Activated CD4-positive, CD25-positive, alpha-beta regulatory T cell treated with anti-CD3 and anti-CD28 coated beads, Interleukin-2, amount 50 U/mL, for 24 hours (primary cell): ENCODE measurements at regions not wholly inside any gene's neighbourhood (a gene's known extent, or its start where the extent isn't known, plus 50 kb on each side); places are given as distances from the start of the nearest gene placed in this dataset.
"Not testable (repeated sequence)": the region's sequence is repeated elsewhere in the genome, so short reads cannot be mapped to it uniquely, and the experiment has no call there.

Experiments
- ATAC-seq, 2 donors: fragments of 150-1000 bp; cut with Tn5 transposase; one replicate each; pipeline ENCODE4 v1.10.0; 2021; ENCODE audit warnings: mild to moderate bottlenecking in 1 of 2, moderate library complexity in 1 of 2

DNA sequence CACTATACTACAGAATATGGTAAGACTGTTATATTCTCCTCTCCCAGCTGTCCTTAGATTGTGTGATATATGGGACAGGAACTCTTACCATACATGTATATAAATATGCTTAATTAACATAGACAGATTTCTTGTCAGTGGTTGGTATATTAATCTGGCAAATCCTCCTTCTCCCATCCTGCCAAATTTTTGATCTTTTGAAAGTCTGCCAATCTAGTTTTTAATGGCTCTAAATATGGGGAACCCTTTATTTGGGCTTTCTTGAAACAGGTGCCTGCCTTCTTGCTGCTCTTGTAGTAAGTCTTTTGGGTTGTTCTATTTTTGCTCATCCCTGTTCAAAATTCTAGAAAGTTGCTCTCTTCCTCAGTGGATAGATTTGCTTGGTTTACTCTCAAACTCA is 63.5 kb downstream of the SPATA31D1 start:
- ATAC-seq, result no peak

DNA sequence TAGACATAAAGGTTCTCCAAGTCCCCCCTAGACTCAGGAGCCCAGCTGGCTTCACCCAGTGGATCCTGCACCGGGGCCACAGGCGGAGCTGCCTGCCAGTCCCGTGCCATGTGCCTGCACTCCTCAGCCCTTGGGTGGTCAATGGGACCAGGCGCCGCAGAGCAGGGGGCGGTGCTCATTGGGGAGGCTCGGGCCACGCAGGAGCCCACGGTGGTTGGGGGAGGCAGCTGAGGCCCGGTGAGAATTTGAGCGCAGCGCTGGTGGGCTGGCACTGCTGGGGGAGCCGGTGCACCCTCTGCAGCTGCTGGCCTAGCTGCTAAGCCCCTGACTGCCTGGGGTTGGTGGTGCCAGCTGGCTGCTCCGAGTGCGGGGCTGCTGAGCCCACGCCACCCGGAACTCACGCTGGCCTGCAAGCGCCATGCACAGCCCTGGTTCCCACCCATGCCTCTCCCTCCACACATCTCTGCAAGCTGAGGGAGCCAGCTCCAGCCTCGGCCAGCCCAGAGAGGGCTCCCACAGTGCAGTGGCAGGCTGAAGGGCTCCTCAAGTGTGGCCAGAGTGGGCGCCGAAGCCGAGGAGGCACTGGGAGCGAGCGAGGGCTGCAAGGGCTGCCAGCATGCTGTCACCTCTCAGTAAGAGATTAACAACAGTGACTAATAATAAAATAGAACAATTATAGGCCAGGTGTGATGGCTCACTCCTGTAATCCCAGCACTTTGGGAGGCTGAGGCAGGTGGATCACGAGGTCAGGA is 65.9 kb downstream of the SPATA31D1 start:
- no peak for ATAC-seq

DNA sequence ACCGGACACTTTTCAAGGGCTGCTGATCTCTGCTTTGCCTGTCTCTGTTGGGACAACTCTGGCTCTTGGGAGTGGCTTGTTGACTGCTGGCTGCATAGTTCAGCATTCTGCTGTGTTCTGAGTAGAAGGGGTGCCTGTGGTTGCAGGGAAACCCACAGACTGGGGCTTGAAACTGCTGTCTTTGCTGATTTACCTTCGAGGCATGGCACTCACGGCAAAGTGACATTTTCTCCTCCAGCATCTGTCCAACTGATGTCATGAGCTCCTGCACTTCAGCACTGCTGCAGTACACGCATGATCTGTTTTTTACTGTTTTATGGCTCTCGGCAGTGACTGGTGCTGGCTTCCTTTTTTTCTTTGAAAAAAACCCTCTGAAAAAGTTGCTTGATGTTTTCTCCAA is 69.2 kb downstream of the SPATA31D1 start:
- no peak for ATAC-seq

DNA sequence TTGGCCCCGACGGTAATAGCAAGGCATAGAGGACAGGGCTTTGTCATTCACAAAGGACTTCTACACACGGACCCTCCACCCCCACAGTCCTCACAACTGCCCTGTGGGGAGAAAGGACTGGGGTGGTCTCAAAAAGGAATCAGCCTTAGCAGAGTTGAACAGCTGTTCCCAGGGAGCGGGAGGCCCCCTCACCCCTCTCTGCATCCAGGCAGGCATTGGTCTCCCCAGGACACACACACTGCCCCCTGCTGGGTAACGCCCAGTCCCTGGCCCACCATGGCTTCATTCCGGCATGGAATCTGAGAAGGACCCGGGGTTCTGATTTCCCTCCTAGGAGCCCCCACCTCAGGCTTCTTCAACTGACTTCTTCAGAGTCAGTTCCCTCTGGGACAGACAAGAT is 73.2 kb downstream of the SPATA31D1 start:
- ATAC-seq, result not testable (repeated sequence)

DNA sequence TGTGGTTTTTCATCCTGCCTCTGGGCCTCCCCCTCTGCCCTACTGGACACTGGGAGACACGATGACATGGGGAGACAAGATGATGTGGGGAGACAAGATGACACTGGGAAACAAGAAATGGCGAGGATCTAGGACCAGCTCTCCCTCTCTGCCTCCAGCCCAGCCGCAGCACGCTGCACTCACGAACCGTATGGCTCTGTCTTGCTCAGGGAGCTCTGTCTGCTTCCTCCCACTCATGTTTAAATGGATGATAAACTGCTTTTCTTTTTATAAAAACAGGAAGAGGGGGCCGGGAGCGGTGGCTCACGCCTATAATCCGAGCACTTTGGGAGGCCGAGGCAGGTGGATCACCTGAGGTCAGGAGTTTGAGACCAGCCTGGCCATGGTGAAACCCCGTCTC is 73.7 kb downstream of the SPATA31D1 start:
- no peak for ATAC-seq

DNA sequence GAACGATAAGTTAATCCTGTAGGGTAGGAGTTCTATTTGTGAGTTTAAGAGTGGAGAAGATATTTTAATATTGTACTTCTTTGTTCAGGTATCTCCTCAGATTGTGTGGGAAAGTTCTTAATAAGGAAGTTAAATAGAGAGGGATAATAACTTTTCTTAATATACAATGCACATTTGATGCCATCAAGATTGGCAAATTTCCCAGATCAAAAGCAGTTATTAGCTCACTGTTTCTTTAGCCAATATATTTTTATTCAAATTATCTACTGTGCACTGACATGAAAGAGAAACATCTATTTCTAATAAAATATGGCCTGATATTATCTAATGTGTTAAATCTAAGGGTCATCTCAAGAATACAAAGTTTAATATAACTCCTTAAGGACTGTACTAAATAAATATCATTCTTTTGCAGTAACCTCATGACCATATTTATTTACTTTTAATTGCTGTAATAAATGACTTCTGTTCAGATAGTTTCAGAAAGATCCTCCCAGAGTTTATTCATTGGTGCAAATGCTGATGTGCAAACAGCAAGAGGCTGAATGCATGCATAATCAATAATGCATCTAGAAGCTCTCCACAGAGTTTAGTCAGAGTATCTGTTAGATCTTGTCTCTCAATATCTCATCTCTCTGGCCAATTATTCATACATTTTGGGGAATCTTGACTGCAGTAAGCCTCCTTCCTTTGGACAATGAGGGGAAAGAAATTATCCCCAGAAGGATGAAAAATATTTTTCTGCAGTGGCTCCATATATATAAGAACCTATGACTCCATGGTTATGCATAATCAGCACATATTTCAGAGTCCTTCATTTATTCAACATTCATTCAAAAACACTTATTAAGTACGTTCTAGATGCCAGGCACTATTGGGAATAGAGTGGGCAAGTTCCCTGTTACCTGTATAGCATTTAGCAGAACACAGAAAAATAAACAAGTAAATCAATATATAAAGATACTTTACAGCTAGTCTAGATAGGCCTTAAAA is 85.3 kb downstream of the SPATA31D1 start:
- ATAC-seq, result no peak

DNA sequence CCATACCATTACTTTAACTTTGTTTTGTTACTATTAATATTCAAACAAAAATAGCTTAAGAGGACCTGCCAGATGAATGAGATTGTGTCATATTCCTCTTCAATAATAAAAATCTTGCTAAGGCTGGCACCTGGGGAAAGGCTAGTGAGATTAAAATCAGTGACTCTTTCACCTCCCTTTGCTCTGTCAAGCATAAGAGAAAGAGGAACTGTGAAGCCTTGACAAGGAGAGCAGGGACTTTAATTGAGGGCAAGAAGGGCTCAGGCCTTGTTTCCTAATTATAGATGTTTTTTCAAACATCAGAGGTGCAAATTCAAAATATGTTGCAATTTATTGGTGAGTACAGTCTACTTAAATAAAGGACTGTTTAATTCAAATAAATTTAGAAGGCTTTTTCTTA is 91.7 kb downstream of the SPATA31D1 start:
- ATAC-seq, result no peak

DNA sequence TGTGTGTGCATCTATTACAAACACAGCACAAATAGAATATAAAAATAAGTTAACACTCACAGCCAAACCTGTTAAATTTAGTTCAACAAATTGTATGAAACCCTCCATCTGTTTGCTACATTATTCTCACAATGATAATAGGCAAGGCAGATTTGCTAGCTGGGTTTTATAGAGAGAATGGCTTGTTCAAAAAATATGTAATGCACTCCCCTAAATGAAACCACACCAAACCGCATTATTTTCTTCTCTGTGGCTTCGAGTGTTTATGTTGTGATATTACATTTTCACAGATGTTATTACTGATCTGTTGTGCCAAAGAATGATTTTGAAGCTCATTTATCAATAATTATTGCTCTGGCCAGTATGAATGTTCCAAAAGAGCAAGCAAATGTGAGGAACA is 92.9 kb downstream of the SPATA31D1 start:
- no peak for ATAC-seq

DNA sequence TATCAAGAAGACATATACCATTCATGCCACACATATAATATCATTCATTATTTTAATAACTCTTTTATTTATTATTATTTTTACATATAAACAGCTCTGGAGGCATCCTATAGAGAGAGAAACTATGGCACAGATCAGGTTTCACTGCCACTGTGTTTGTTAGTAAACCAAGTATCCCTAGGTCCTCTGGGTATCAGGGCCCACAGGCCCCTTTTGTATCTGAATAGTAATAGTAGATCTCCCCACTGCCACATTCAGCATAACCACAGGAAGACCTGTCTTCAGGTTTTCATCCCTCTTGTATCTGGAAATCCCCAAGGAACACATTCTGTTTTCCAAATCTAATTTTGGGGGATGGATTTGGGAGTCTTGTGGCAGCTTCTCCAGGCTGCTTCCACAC is 94.0 kb downstream of the SPATA31D1 start:
- no peak for ATAC-seq

DNA sequence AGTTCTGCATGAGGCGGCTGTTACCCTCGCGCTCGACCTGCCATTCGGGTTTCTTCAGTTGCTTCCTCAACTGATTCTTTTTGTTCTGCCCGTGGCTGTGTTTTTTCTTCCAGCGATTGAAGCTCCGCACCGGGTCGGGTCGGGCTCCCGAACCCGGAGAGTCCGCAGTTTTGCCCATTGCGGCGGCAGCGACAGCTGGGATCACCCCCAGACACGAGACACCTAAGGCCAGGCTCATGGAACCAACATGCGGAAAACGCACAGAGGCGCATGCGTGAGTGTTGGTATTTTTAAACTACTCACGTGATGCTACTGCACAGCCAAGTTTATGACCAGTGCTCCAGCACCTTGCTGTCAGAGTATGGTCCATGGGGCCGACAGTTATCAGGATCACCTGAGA is 100.0 kb downstream of the SPATA31D1 start:
- no peak for ATAC-seq

DNA sequence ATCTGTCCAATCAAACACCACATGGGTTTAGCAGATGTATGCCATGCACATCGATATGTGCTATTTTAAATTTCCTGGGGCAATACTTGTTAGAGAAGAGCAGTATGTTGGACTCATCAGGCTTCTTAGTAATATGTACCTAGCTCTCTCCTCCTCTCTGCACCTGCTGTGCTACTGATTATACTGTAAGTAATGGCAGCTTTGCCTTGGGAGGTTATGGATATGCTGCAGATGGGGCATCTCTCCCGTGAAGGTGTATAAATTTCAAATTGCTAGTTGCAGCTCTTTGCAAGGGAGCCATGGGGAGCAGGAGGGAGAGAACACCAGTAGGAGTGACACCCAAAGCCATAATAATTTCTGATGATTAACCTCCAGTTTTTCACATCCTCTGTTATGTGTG is 101.5 kb downstream of the SPATA31D1 start:
- ATAC-seq, result no peak

DNA sequence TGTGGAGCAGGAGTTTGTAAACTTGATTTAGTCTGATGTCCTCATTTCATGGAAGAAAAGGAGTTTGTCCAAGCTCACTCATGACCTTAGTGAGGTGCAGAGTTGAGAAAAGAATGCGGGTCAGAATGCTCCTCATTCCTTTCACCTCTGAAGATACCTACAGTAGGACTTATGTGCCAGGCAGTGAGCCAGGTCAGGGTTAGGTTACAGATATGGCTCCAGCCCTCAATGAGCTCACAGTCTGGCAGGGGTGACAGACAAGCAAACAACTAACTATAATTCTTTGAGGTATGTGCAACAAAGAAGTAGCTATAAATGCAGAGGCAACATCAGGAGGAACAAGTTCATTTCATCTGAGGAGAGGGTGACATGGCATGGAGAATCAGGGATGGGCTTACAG is 102.5 kb downstream of the SPATA31D1 start:
- ATAC-seq, result no peak

DNA sequence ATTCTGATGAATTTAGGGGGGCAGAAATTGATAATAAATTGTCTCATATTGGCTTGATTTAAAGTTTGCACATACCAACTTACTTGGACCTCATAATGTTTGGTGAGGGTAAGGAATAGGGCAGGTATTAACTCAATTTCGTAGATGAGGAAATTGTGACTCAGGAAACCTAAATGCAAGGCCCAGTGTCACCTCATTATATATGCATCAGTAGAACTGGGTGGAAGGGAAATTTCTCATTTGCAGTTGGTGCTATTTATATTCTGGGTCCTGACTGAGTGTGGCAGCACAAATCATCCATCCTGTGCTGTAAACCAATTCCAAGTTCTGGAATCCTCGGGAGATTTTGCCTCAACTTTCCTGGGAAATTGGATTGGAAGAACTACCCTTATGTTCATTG is 103.0 kb downstream of the SPATA31D1 start:
- no peak for ATAC-seq

DNA sequence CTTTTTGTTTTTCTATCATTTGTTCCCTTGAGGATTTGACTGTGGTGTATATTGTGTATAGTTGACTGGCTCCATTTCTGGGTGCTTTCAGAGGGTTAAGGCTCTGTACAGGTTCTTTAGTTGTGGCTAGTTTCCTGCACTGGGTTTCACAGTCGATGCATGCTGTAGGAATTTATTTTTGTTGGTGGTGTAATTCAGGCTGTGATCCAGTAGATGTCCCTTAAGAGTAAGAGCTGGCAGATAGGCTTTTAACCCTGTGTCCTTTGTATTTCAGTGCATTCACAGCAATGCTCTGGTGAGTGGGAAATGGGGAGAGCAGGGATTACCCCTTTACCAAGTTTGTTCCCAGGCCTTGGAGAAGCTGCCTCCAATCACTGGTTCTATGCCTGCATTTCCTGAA is 112.9 kb downstream of the SPATA31D1 start:
- ATAC-seq, result no peak

DNA sequence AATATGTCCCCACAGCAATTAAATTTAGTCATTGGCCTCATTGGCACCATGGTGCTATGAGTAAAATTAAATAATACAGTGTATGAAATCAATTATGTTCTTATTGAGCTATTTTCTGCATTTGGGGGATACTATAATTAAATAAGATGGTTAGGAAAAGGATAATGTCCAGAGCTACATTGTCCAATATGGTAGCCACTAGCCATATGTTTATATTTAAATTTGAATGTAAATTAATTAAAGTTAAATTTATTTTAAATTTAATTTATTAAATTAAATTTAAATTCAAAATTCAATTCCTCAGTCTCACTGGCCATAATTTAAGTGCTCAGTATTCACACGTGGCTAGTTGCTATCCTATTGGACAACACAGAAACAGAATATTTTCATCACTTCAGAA is 115.7 kb downstream of the SPATA31D1 start:
- no peak for ATAC-seq

DNA sequence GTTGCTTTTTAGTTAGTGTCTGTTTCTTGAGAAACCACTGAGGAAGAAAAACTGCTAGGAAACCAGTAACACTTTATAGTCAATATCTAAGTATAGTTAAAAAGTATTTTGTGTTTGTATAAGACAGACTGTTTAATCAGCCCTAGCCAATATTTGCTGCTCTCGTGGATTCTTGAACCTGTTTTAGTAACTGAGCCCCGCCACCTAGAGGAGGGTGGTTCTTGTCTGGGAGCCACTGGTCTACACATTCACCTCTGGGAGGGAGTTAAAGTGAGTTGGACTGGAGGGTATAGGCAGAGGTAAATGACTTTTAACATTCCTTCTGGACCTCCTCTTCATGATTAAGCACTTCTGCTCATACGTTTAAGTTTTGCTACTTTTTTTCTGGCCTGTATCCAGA is 117.2 kb downstream of the SPATA31D1 start:
- ATAC-seq, result no peak

DNA sequence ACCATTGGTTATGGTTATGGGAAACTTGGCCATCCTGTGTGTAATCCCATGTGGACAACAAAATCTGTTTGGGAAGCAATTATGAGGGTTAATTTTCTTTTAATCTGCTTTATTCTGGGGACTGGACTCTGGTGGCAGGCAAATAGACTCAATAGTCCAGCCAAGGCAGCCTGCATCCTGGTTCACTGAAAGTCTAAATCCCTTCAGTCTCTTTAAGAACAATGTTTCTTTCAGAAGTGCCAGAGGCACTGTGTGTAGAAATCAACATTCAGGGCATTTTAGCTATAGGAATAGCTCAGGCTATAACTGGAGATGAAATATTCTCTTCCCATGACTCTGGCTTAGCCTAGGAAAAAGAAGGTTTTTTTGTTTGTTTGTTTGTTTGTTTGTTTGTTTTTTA is 118.0 kb downstream of the SPATA31D1 start:
- no peak for ATAC-seq

DNA sequence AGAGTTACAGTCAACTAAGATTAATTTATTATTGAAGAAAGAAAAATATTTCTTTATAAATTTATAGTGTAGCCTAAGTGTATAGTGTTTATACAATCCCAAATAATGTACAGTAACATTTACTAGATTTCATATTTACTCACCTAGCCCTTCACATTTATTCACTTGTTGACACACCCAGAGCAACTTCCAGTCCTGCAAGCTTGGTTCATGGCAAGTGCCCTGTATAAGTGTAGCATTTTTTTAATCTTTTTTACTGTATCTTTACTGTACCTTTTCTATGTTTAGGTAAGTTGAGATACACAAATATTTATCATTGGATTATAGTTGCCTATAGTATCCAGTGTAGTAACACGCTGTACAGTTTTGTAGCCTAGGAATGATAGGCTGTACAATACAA is 119.9 kb downstream of the SPATA31D1 start:
- ATAC-seq, result no peak

DNA sequence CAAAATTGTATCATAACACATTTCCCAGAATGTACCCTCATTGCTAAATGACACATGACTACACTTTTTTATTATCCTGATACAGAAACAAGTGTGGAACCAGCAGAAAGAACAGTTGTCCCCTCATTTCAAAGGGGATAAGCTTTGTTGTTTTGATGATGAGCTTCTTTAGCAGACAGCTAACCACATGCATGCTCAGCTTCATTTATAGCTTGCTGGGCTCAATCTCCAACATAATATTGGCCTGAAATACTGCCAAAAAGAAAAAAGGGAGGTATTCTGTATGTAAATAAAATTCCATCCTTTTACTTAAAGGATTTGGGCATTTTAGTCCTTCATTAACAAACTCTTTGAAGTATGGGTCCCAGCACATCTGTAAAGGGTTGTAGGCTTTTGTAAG is 120.4 kb downstream of the SPATA31D1 start:
- ATAC-seq, result no peak

DNA sequence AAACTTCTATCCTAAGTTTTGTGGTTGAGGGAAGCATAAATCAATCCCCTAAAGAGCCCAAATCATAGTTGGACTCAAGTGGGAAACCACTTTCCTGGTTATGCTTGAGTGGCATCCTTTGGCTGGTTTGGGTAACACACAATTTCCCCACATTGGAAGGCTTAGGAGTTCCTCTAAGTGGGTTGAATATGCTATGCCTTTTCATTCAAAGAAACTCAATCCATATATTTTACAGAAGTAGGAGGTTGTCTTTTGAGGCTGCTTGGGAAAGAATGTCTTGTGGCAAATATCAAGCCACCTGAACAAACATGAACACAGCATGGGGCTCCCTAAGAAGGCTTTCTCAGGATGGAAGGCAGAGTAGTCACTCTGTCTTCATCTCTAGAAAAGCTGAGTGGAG is 121.1 kb downstream of the SPATA31D1 start:
- ATAC-seq, result no peak

DNA sequence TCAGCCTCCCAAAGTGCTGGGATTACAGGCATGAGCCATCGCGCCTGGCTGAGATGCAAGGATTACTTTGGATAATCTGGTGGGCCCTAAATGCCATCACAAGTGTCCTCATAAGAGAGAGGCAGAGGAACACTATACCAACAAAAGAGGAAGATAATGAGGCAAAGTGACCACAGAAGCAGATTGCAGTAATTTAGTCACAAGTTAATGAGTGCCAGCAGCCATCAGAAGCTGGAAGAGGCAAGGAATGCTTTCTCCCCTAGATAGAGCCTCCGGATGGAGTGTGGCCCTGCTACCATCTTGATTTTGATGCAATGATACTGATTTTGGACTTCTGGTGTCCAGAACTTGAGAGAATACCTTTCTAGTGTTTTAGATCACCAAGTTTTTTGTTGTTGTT is 122.3 kb downstream of the SPATA31D1 start:
- no peak for ATAC-seq

DNA sequence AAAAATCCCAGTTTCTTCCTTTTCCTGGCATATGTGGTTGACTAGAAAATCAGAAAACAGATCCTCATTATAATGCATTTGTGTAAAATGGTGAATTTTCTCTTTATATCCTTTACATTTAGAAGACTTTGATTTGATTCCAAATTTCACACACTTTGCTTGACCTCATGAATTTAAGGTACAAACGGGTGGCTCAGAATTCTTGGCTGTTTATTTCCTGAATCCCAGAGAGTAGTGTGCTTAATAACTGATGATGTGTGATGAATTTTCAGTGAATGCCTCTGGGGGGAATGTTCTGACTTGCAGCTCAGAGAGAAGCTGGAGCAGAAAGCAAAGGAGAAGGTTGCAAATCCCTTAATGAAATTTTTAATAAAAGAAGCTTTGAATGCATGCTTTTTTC is 126.8 kb downstream of the SPATA31D1 start:
- ATAC-seq, result no peak

DNA sequence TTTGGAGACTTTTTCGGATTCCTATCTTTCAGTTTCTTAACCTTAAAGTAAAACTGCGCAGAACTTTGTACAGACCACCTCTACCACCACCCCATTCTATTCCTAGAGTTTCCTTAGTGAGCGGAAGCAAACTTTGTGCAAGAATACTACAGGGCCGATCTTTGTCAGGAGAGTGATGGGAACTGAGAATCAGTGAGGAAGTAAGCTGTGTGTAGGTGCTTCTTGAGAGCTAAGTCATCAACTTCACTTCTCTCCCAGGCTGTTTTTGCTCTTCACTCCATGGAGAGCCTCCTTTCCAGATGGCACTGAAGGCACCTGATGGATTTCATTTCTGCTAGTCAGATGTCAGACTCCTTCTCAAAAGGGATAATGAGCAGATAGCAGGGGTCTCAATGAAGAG is 127.3 kb downstream of the SPATA31D1 start:
- ATAC-seq, result no peak

DNA sequence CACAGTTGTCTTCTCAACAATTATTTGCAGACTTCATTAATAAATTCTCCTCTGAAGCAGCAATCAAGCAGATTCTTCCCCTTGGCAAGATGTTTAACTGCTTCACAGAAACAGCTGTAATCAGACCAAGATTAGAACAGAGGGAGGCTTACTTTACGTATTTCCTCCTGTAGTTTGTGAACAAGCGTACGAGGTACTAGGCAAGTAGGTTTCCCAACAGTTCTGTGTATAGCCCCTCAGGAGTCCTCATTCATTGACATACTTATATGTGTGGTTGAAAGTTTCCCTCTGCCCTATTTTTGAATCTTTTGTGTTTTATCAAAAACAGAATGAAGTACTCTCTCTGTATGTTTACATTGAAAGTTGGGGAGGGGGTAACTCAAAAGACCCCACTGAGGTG is 128.0 kb downstream of the SPATA31D1 start:
- no peak for ATAC-seq
